ENCODE measurements at regions not wholly inside any gene's neighbourhood (a gene's known extent, or its start where the extent isn't known, plus 50 kb on each side); places are given as distances from the start of the nearest gene placed in this dataset.

- no peak for TF ChIP-seq ZBTB49 (CRISPR knock-in tag; IDR thresholded peaks at IDR 0.05; ENCODE audit: borderline replicate concordance)
Measured at GRCh38 chr5:120141076-120141475, 323.0 kb upstream of the PRR16 start (continued).

GRCh38 chr5:120146787-120147186, 317.3 kb upstream of the PRR16 start:
- intact Hi-C loops (cut with micrococcal nuclease; ENCODE audit: unreplicated experiment) (no loop called here), in situ Hi-C loops (cut with HindIII; ENCODE audit: extremely low pct_ligation_motif_present, low pct_unique_long_range_greater_than_20kb) (no loop called here)
- Histone ChIP-seq H4K20me1 (ENCODE audit: insufficient read depth, low read length) (no peaks in the 10 kb centered on the region), H3K36me3 (replicated peaks in 1 of 2; ENCODE audit: control insufficient read depth in 1 of 2, insufficient read depth in 2 of 2, low read length in 2 of 2) (no peaks in the 10 kb centered on the region), H3K27me3 (ENCODE audit: control insufficient read depth in 1 of 2, insufficient read depth in 2 of 2, low read length in 2 of 2) (no peaks in the 10 kb centered on the region), H3K4me2 (ENCODE audit: low read depth, low read length) (no peak overlapping the region), H3K9ac (ENCODE audit: insufficient read depth, low read depth, low read length) (no peak overlapping the region), H2AFZ (ENCODE audit: low read length) (no peak overlapping the region), H3K27ac (ENCODE audit: extremely low read length, insufficient read depth, low read length) (no peak overlapping the region), H3K4me3 (replicated peaks in 1 of 3; ENCODE audit: insufficient read depth in 1 of 3, low read depth in 2 of 3, low read length in 3 of 3) (no peak overlapping the region), H3K4me1 (ENCODE audit: insufficient read depth, low read length) (no peaks in the 10 kb centered on the region), H3K9me3 (ENCODE audit: low read length) (peaks cover 30% of the 10 kb centered on the region), H3K79me2 (ENCODE audit: insufficient read depth, low read length) (no peaks in the 10 kb centered on the region)
- ChIA-PET CTCF (ENCODE audit: low intra/inter-chr PET ratio, low total read pairs) (no interaction called here), POLR2A (no interaction called here)
- DNase-seq (ENCODE audit: low spot score) (no peak), FAIRE-seq (no peak), ATAC-seq (no peak)
- TF ChIP-seq MIER2 (CRISPR knock-in tag; IDR thresholded peaks at IDR 0.05) (no peak), GATA4 (IDR thresholded peaks at IDR 0.05; ENCODE audit: borderline replicate concordance, low read depth) (no peak), ZNF580 (CRISPR knock-in tag; IDR thresholded peaks at IDR 0.05; ENCODE audit: borderline replicate concordance, low read depth) (no peak), TCF7 (IDR thresholded peaks at IDR 0.05; ENCODE audit: low read depth) (no peak), NR0B2 (CRISPR knock-in tag; IDR thresholded peaks at IDR 0.05) (no peak), ZBTB38 (CRISPR knock-in tag; IDR thresholded peaks at IDR 0.05) (no peak), PITX1 (CRISPR knock-in tag; IDR thresholded peaks at IDR 0.05) (no peak), ZFYVE20 (CRISPR knock-in tag; IDR thresholded peaks at IDR 0.05; ENCODE audit: borderline replicate concordance, low read depth) (no peak), GPBP1L1 (CRISPR knock-in tag; IDR thresholded peaks at IDR 0.05) (no peak), THAP8 (CRISPR knock-in tag; IDR thresholded peaks at IDR 0.05; ENCODE audit: borderline replicate concordance) (no peak), SOX5 (CRISPR knock-in tag; IDR thresholded peaks at IDR 0.05; ENCODE audit: borderline replicate concordance) (no peak), U2AF1 (optimal IDR thresholded peaks at IDR 0.05; ENCODE audit: low read depth, low read length) (no peak), ZNF800 (CRISPR knock-in tag; IDR thresholded peaks at IDR 0.05) (no peak), ZNF251 (CRISPR knock-in tag; IDR thresholded peaks at IDR 0.05) (no peak)
- WGBS (ENCODE audit: low lambda C conversion rate), result 0% methylated on average over 1 of the region's 1 CpG
- BruUV-seq (replicated peaks), result no TSS peak

All from HepG2 (cell line).